SH-SY5Y (cell line): ENCODE measurements at regions not wholly inside any gene's neighbourhood (a gene's known extent, or its start where the extent isn't known, plus 50 kb on each side); places are given as distances from the start of the nearest gene placed in this dataset.

Experiments
- GATA2 ChIP-seq: IDR thresholded peaks from 2 replicates; pipeline ENCODE4 v1.6.1; 2011; ENCODE audit warnings: mild to moderate bottlenecking, low read depth, low read length
- GATA3 ChIP-seq: IDR thresholded peaks from 2 replicates; pipeline ENCODE4 v1.6.1; 2011; ENCODE audit warnings: low read depth, mild to moderate bottlenecking, low read length, moderate library complexity

- no peak for TF ChIP-seq GATA3
- TF ChIP-seq GATA2 = no peak
Observed at GRCh38 chr10:6787091-6787490, 207.0 kb upstream of the PRKCQ start.
